ENCODE measurements at regions not wholly inside any gene's neighbourhood (a gene's known extent, or its start where the extent isn't known, plus 50 kb on each side); places are given as distances from the start of the nearest gene placed in this dataset.
A peak's percentile ranks its signal among the peaks of the same experiment; 100 is the strongest.

GRCh38 chr4:186891859-186892486, 168.3 kb upstream of the FAT1 start:
- no peak for DNase-seq

- no peak for DNase-seq
Measured at GRCh38 chr4:186898367-186898766, 174.7 kb upstream of the FAT1 start.

- DNase-seq = peak; percentile 4
Measured at GRCh38 chr4:186900232-186900900, 176.7 kb upstream of the FAT1 start.

- DNase-seq = no peak
Measured at GRCh38 chr4:186900984-186901383, 177.3 kb upstream of the FAT1 start.

- DNase-seq = no peak
Measured at GRCh38 chr4:186901850-186902249, 178.2 kb upstream of the FAT1 start.

- no peak for DNase-seq
Measured at GRCh38 chr4:186902361-186902760, 178.7 kb upstream of the FAT1 start.

GRCh38 chr4:186904101-186904500, 180.4 kb upstream of the FAT1 start:
- peak; percentile 84 for DNase-seq

GRCh38 chr4:186906722-186907121, 183.1 kb upstream of the FAT1 start:
- no peak for DNase-seq

- DNase-seq = no peak
Measured at GRCh38 chr4:186910385-186910784, 186.7 kb upstream of the FAT1 start.

GRCh38 chr4:186912606-186913005, 188.9 kb upstream of the FAT1 start:
- DNase-seq = no peak

- DNase-seq = no peak
Measured at GRCh38 chr4:186915816-186916215, 192.2 kb upstream of the FAT1 start.

GRCh38 chr4:186917136-186917535, 193.5 kb upstream of the FAT1 start:
- no peak for DNase-seq

GRCh38 chr4:186918466-186918865, 194.8 kb upstream of the FAT1 start:
- no peak for DNase-seq

- no peak for DNase-seq
Measured at GRCh38 chr4:186919340-186919739, 195.7 kb upstream of the FAT1 start.

- peak; percentile 9 for DNase-seq
Measured at GRCh38 chr4:186920483-186920882, 196.8 kb upstream of the FAT1 start.

- DNase-seq = no peak
Measured at GRCh38 chr4:186920992-186921391, 197.3 kb upstream of the FAT1 start.

- no peak for DNase-seq
Measured at GRCh38 chr4:186924723-186925122, 201.1 kb upstream of the FAT1 start.

GRCh38 chr4:186927624-186928023, 204.0 kb upstream of the FAT1 start:
- DNase-seq = no peak

GRCh38 chr4:186930024-186930423, 206.4 kb upstream of the FAT1 start:
- no peak for DNase-seq

GRCh38 chr4:186931519-186931918, 207.9 kb upstream of the FAT1 start:
- DNase-seq = peak; percentile 54

- no peak for DNase-seq
Measured at GRCh38 chr4:186932196-186932595, 208.5 kb upstream of the FAT1 start.

GRCh38 chr4:186932631-186933187, 209.1 kb upstream of the FAT1 start:
- peak; percentile 55 for DNase-seq

GRCh38 chr4:186934244-186934643, 210.6 kb upstream of the FAT1 start:
- no peak for DNase-seq

- no peak for DNase-seq
Measured at GRCh38 chr4:186934841-186935443, 211.3 kb upstream of the FAT1 start.
